Upper lobe of right lung (tissue), 1 donor: ENCODE measurements at regions not wholly inside any gene's neighbourhood (a gene's known extent, or its start where the extent isn't known, plus 50 kb on each side); places are given as distances from the start of the nearest gene placed in this dataset.

Source experiments
- ATAC-seq: fragments of 200-7000 bp; cut with Tn5 transposase; one replicate; pipeline ENCODE4 v1.9.1; 2020; ENCODE audit warnings: mild to moderate bottlenecking, moderate library complexity
- DNase-seq: peaks from one replicate; pipeline ENCODE4 v3.0.0-alpha.2; 2020
- H3K27ac ChIP-seq: fragments of 200-600 bp; one replicate; pipeline ENCODE4 v1.8.0; 2022
- H3K27me3 ChIP-seq: fragments of 200-600 bp; one replicate; pipeline ENCODE4 v1.8.0; 2022; ENCODE audit warnings: mild to moderate bottlenecking
- H3K36me3 ChIP-seq: fragments of 200-600 bp; one replicate; pipeline ENCODE4 v1.8.0; 2022
- H3K4me1 ChIP-seq: fragments of 200-600 bp; one replicate; pipeline ENCODE4 v1.8.0; 2022
- H3K4me3 ChIP-seq: fragments of 200-600 bp; one replicate; pipeline ENCODE4 v1.8.0; 2022; ENCODE audit warnings: mild to moderate bottlenecking
- H3K9me3 ChIP-seq: fragments of 200-600 bp; one replicate; pipeline ENCODE4 v1.8.0; 2022
- intact Hi-C: fragments of 100-400 bp; cut with DNase I; formaldehyde crosslinking; loops from one replicate; pipeline ENCODE4 v1.11.0; 2022
- TF ChIP-seq, protein P1 (sequence below): fragments of 200-600 bp; IDR thresholded peaks from one replicate; pipeline ENCODE4 v1.8.0; 2022; ENCODE audit warnings: antibody characterized with exemption
- donor health status: DM: no; HTN: yes; CAD: no; lungs with severe emphysema.

DNA sequence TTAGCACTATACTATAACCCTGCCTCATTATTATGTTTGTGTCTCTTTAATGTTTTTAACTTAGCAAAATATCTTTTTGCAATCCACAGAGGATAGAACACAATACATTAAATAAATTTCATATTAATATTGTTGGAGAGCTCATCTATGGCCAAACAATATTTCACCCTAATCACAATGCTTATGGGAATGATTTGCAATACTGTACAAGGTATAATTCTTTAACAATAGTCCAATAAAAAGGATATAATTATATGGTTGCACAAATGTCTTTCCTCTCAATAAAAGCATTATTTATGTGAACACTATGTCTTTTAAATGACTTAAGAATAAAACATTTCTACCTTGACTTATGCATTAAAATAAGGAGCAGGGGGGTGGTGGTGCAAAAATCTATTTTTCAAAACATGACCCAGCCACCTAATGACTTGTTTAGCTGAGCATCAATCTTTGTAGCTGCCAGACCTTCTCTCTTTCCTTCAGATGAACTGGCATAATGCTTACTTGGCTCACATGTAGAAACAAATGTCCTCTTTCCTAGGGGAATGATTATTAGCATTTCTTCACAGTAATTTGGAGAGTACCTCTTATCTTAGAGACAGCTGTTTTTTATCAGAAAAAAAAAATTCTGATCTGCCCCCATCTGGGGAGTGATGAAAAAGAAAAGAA lies 1933.6 kb upstream of the LRRTM1 start:
- H3K27me3 ChIP-seq, result no peaks in the 10 kb centered on the region
- TF ChIP-seq, protein P1, sequence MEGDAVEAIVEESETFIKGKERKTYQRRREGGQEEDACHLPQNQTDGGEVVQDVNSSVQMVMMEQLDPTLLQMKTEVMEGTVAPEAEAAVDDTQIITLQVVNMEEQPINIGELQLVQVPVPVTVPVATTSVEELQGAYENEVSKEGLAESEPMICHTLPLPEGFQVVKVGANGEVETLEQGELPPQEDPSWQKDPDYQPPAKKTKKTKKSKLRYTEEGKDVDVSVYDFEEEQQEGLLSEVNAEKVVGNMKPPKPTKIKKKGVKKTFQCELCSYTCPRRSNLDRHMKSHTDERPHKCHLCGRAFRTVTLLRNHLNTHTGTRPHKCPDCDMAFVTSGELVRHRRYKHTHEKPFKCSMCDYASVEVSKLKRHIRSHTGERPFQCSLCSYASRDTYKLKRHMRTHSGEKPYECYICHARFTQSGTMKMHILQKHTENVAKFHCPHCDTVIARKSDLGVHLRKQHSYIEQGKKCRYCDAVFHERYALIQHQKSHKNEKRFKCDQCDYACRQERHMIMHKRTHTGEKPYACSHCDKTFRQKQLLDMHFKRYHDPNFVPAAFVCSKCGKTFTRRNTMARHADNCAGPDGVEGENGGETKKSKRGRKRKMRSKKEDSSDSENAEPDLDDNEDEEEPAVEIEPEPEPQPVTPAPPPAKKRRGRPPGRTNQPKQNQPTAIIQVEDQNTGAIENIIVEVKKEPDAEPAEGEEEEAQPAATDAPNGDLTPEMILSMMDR, result no peak
- H3K9me3 ChIP-seq, result no peaks in the 10 kb centered on the region
- no peaks in the 10 kb centered on the region for H3K4me1 ChIP-seq
- no peak overlapping the region for H3K4me3 ChIP-seq
- H3K27ac ChIP-seq, result no peak overlapping the region
- DNase-seq, result no peak
- no peak for ATAC-seq
- no peaks in the 10 kb centered on the region for H3K36me3 ChIP-seq
- intact Hi-C loops, result no loop called here

DNA sequence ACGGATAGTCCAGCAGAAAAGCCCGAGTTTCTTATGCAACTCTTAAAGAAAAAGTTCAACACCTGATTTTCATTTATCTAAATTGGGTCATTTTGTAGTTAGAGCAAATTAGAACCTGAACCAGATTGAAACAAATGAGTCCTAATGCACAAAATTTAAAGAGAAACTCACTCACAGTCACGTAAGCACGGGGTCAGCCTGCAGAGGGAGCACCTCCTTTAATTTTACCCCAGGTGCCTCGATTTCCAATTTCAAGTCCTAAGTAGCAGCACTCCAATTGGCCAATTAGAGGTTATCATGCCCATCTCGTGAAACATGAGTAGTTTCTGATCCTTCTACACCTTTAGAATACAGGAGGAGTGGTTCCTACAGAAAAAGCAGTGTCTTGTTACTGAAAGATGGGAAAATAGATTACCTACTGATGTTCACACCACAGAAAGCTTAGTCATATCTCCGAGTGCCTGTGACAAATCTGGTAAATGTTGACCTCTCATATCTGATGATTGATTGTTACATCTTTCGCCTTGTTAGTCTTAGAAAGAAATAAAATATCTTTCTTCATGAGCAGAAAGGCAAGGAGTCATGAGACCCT lies 1929.8 kb upstream of the LRRTM1 start:
- ATAC-seq (no peak), DNase-seq (no peak)
- TF ChIP-seq, protein P1, result no peak
- Histone ChIP-seq H3K27me3 (no peaks in the 10 kb centered on the region), H3K27ac (no peak overlapping the region), H3K9me3 (no peaks in the 10 kb centered on the region), H3K4me3 (no peak overlapping the region), H3K36me3 (no peaks in the 10 kb centered on the region), H3K4me1 (no peaks in the 10 kb centered on the region)
- intact Hi-C loops, result no loop called here

DNA sequence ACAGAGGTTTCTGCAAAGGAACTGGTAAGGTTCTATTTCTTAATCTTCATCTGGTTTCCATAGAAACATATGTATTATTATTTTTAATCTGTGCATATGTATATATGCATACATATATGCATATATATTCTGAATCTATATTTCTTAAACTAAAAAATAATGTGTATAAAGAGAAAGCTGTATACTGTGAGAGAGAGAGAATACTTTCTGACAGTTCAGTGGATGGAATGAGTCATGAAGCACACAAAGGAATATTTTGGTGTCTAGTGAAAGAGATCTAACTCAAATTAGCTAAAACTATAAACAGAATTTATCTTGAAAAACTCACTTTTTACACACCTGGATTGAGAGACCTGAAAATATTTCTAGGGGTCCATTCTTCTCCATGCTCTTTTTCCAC lies 1929.3 kb upstream of the LRRTM1 start:
- Histone ChIP-seq H3K27ac (no peak overlapping the region), H3K9me3 (no peaks in the 10 kb centered on the region), H3K4me1 (no peaks in the 10 kb centered on the region), H3K27me3 (no peaks in the 10 kb centered on the region), H3K36me3 (no peaks in the 10 kb centered on the region), H3K4me3 (no peak overlapping the region)
- no peak for DNase-seq
- TF ChIP-seq, protein P1, result no peak
- intact Hi-C loops, result no loop called here
- no peak for ATAC-seq

GRCh38 chr2:82230406-82230805 lies 1925.9 kb upstream of the LRRTM1 start:
- TF ChIP-seq, protein P1, result no peak
- no peak overlapping the region for H3K27ac ChIP-seq
- no peaks in the 10 kb centered on the region for H3K4me1 ChIP-seq
- no peaks in the 10 kb centered on the region for H3K27me3 ChIP-seq
- H3K4me3 ChIP-seq, result no peak overlapping the region
- H3K36me3 ChIP-seq, result no peaks in the 10 kb centered on the region
- DNase-seq (no peak), ATAC-seq (no peak)
- no peaks in the 10 kb centered on the region for H3K9me3 ChIP-seq
- intact Hi-C loops, result no loop called here

DNA sequence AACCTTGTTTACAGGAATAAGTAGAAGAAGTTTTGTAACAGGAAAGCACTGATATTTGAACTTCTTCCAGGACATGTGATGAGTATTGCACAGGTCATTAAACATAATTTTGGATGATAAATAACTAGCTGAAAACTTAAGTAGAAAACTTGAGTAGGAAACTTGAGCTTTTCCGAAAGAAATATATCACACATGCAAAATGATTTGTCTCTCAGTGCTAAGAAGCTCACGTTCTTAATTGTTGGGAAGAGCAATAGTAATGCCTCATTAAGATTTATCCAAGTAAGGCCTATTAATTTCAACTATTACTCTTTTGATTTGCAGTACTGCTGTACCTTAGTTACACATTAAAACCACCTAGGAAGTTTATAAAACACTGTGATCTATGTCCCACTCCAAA lies 1921.9 kb upstream of the LRRTM1 start:
- Histone ChIP-seq H3K36me3 (no peaks in the 10 kb centered on the region), H3K27me3 (no peaks in the 10 kb centered on the region), H3K4me3 (no peak overlapping the region), H3K4me1 (no peaks in the 10 kb centered on the region), H3K27ac (no peak overlapping the region), H3K9me3 (peaks cover 5% of the 10 kb centered on the region)
- TF ChIP-seq, protein P1, result no peak
- intact Hi-C loops, result no loop called here
- no peak for DNase-seq
- no peak for ATAC-seq
